ENCODE measurements at regions not wholly inside any gene's neighbourhood (a gene's known extent, or its start where the extent isn't known, plus 50 kb on each side); places are given as distances from the start of the nearest gene placed in this dataset.

- Histone ChIP-seq H3K4me1 (ENCODE audit: control insufficient read depth, extremely low read depth, insufficient read depth, low read length) (peaks cover 3% of the 10 kb centered on the region), H2AFZ (ENCODE audit: control insufficient read depth, low read length) (no peak overlapping the region), H3K9me3 (ENCODE audit: control insufficient read depth, low read depth, low read length) (no peaks in the 10 kb centered on the region), H3K79me2 (ENCODE audit: control insufficient read depth, insufficient read depth, low read length) (no peaks in the 10 kb centered on the region), H3K9ac (ENCODE audit: control insufficient read depth, extremely low read depth, insufficient read depth, low read length) (no peak overlapping the region), H3K9me1 (ENCODE audit: control insufficient read depth, extremely low read depth, insufficient read depth, low read length) (no peaks in the 10 kb centered on the region), H3K4me2 (ENCODE audit: control insufficient read depth, extremely low read depth, insufficient read depth, low read depth, low read length) (no peak overlapping the region), H3K27me3 (ENCODE audit: control insufficient read depth, extremely low read depth, insufficient read depth, low read length) (no peaks in the 10 kb centered on the region), H3K27ac (ENCODE audit: control insufficient read depth, insufficient read depth, low read length) (no peak overlapping the region), H3K4me3 (ENCODE audit: control insufficient read depth in 2 of 3, extremely low read depth in 1 of 3, insufficient read depth in 2 of 3, low read depth in 1 of 3, low read length in 3 of 3) (no peak overlapping the region), H3K36me3 (ENCODE audit: control insufficient read depth in 2 of 2, extremely low read depth in 1 of 2, insufficient read depth in 2 of 2, low read length in 2 of 2) (no peaks in the 10 kb centered on the region), H4K20me1 (ENCODE audit: control insufficient read depth, extremely low read depth, insufficient read depth, low read length) (no peaks in the 10 kb centered on the region)
- dilution Hi-C loops (cut with MboI; ENCODE audit: extremely low pct_ligation_motif_present, low sequenced_read_pairs) = no loop called here
- DNase-seq (ENCODE audit: low read depth, low spot score) (no peak), FAIRE-seq (peak; percentile 76)
- TF ChIP-seq CTCF (optimal IDR thresholded peaks at IDR 0.05 in 1 of 3, IDR thresholded peaks at IDR 0.05 in 1 of 3, conservative IDR thresholded peaks at IDR 0.05 in 1 of 3; ENCODE audit: extremely low read depth in 1 of 3, insufficient read depth in 2 of 3, low read length in 3 of 3) = no peak
- no peak for TF ChIP-seq EZH2 (IDR thresholded peaks at IDR 0.05; ENCODE audit: low read length)
Measured at GRCh38 chr15:62545467-62546227, 380.6 kb upstream of the C2CD4B start.

GRCh38 chr15:62546628-62547027, 381.5 kb upstream of the C2CD4B start:
- no peak for DNase-seq (ENCODE audit: low read depth, low spot score)
- dilution Hi-C loops (cut with MboI; ENCODE audit: extremely low pct_ligation_motif_present, low sequenced_read_pairs) = no loop called here
- Histone ChIP-seq H4K20me1 (ENCODE audit: control insufficient read depth, extremely low read depth, insufficient read depth, low read length) (no peaks in the 10 kb centered on the region), H2AFZ (ENCODE audit: control insufficient read depth, low read length) (no peak overlapping the region), H3K4me1 (ENCODE audit: control insufficient read depth, extremely low read depth, insufficient read depth, low read length) (peaks cover 3% of the 10 kb centered on the region), H3K9me3 (ENCODE audit: control insufficient read depth, low read depth, low read length) (no peaks in the 10 kb centered on the region), H3K27me3 (ENCODE audit: control insufficient read depth, extremely low read depth, insufficient read depth, low read length) (no peaks in the 10 kb centered on the region), H3K27ac (ENCODE audit: control insufficient read depth, insufficient read depth, low read length) (no peak overlapping the region), H3K79me2 (ENCODE audit: control insufficient read depth, insufficient read depth, low read length) (no peaks in the 10 kb centered on the region), H3K4me3 (ENCODE audit: control insufficient read depth in 2 of 3, extremely low read depth in 1 of 3, insufficient read depth in 2 of 3, low read depth in 1 of 3, low read length in 3 of 3) (no peak overlapping the region), H3K9me1 (ENCODE audit: control insufficient read depth, extremely low read depth, insufficient read depth, low read length) (no peaks in the 10 kb centered on the region), H3K9ac (ENCODE audit: control insufficient read depth, extremely low read depth, insufficient read depth, low read length) (no peak overlapping the region), H3K36me3 (ENCODE audit: control insufficient read depth in 2 of 2, extremely low read depth in 1 of 2, insufficient read depth in 2 of 2, low read length in 2 of 2) (no peaks in the 10 kb centered on the region), H3K4me2 (ENCODE audit: control insufficient read depth, extremely low read depth, insufficient read depth, low read depth, low read length) (no peak overlapping the region)
- TF ChIP-seq EZH2 (IDR thresholded peaks at IDR 0.05; ENCODE audit: low read length) = no peak
- no peak for TF ChIP-seq CTCF (optimal IDR thresholded peaks at IDR 0.05 in 1 of 3, IDR thresholded peaks at IDR 0.05 in 1 of 3, conservative IDR thresholded peaks at IDR 0.05 in 1 of 3; ENCODE audit: extremely low read depth in 1 of 3, insufficient read depth in 2 of 3, low read length in 3 of 3)
- no peak for FAIRE-seq

Measured in keratinocyte (primary cell).